H1 (cell line): ENCODE measurements at regions not wholly inside any gene's neighbourhood (a gene's known extent, or its start where the extent isn't known, plus 50 kb on each side); places are given as distances from the start of the nearest gene placed in this dataset.

Experiments
- CTCF ChIA-PET: fragments of 300-600 bp; sonication (Branson Sonifier 250); formaldehyde crosslinking; loops from one replicate; lab custom pipeline; 2021; ENCODE audit not compliant: partially characterized antibody; lab: Charles Lee
- POLR2A ChIA-PET: fragments of 300-600 bp; sonication (Branson Sonifier 250); formaldehyde crosslinking; loops from one replicate; lab custom pipeline; 2021; ENCODE audit warnings: inconsistent platforms; ENCODE audit not compliant: partially characterized antibody; lab: Charles Lee
- DNase-seq, 2 experiments: peaks; one replicate each; pipeline versions ENCODE4 v3.0.0 to v3.0.0-alpha.2; 2010 to 2022; ENCODE audit warnings: low spot score in 2 of 2, low read depth in 1 of 2, mixed read lengths in 1 of 2
- FAIRE-seq: peaks from 2 replicates; lab custom pipeline; 2011; peaks lifted over from hg19 to GRCh38; lab: Jason Lieb, UNC
- H2AFZ ChIP-seq: 2 replicates; pipeline ENCODE4 v1.8.1; 2012; ENCODE audit warnings: low read length, inconsistent platforms
- H2AK5ac ChIP-seq: 2 replicates; pipeline ENCODE4 v1.6.1; 2013; ENCODE audit warnings: low read depth, low read length
- H2BK120ac ChIP-seq: replicated peaks from 2 replicates; pipeline ENCODE3; 2013; ENCODE audit warnings: low read depth, low read length, inconsistent platforms
- H2BK12ac ChIP-seq: 2 replicates; pipeline ENCODE4 v1.6.1; 2013; ENCODE audit warnings: low read depth, low read length
- H2BK15ac ChIP-seq: 2 replicates; pipeline ENCODE4 v1.6.1; 2013; ENCODE audit warnings: low read length
- H2BK20ac ChIP-seq: 2 replicates; pipeline ENCODE4 v1.6.1; 2013; ENCODE audit warnings: low read length
- H2BK5ac ChIP-seq: 2 replicates; pipeline ENCODE4 v1.6.1; 2013; ENCODE audit warnings: low read depth, low read length
- H3K14ac ChIP-seq: 2 replicates; pipeline ENCODE4 v1.6.1; 2013; ENCODE audit warnings: inconsistent platforms; ENCODE audit not compliant: insufficient read length
- H3K18ac ChIP-seq: 2 replicates; pipeline ENCODE4 v1.6.1; 2013; ENCODE audit warnings: low read length; ENCODE audit errors: extremely low read depth
- H3K23ac ChIP-seq: 2 replicates; pipeline ENCODE4 v1.6.1; 2013; ENCODE audit warnings: inconsistent platforms; ENCODE audit not compliant: insufficient read length
- H3K23me2 ChIP-seq: 2 replicates; pipeline ENCODE4 v1.6.1; 2013; ENCODE audit warnings: low read depth, low read length
- H3K27ac ChIP-seq: 2 replicates; pipeline ENCODE4 v1.6.1; 2011; ENCODE audit warnings: low read depth, low read length, inconsistent platforms
- H3K27me3 ChIP-seq, 4 experiments: replicated peaks in 1 of 4; 1 replicate in 1 of 4; 2 replicates in 3 of 4; pipeline versions ENCODE4 v1.6.1 to v1.8.1; 2011 to 2013; ENCODE audit warnings: low read length in 3 of 4, mild to moderate bottlenecking in 3 of 4, inconsistent platforms in 2 of 4, mixed read lengths in 2 of 4, moderate library complexity in 1 of 4; ENCODE audit not compliant: control insufficient read depth in 3 of 4, insufficient read depth in 3 of 4; ENCODE audit errors: extremely low read depth in 1 of 4
- H3K36me3 ChIP-seq, 4 experiments: 2 replicates each; pipeline versions ENCODE4 v1.6.1 to v1.8.1; 2011 to 2013; ENCODE audit warnings: mild to moderate bottlenecking in 4 of 4, low read length in 3 of 4, moderate library complexity in 2 of 4, control low read depth in 1 of 4, inconsistent platforms in 1 of 4; ENCODE audit not compliant: insufficient read depth in 4 of 4, control insufficient read depth in 2 of 4
- H3K4ac ChIP-seq: replicated peaks from 2 replicates; pipeline ENCODE3; 2013; ENCODE audit warnings: low read length, low read depth, mixed read lengths, inconsistent platforms; ENCODE audit not compliant: insufficient read length
- H3K4me1 ChIP-seq, 4 experiments: replicated peaks in 1 of 4; 1 replicate in 1 of 4; 2 replicates in 3 of 4; pipeline versions ENCODE4 v1.6.1 to v1.8.1; 2011 to 2013; ENCODE audit warnings: low read length in 3 of 4, inconsistent platforms in 2 of 4, mixed read lengths in 1 of 4; ENCODE audit not compliant: insufficient read depth in 4 of 4, control insufficient read depth in 3 of 4
- H3K4me2 ChIP-seq, 2 experiments: 2 replicates each; pipeline versions ENCODE4 v1.6.1 to v1.8.1; 2011 to 2013; ENCODE audit warnings: low read depth in 2 of 2, low read length in 2 of 2, control low read depth in 1 of 2, inconsistent platforms in 1 of 2, mild to moderate bottlenecking in 1 of 2; ENCODE audit not compliant: insufficient read depth in 1 of 2
- H3K4me3 ChIP-seq, 4 experiments: fragments of 200-600, 300-600 bp in 1 of 4; sonication (generic), shearing (Covaris generic), sonication (Bioruptor Twin) in 1 of 4; 2 replicates each; pipeline versions ENCODE4 v1.5.1 to v1.8.1; 2011 to 2016; ENCODE audit warnings: low read length in 4 of 4, low read depth in 3 of 4, control low read depth in 2 of 4, inconsistent platforms in 2 of 4, mild to moderate bottlenecking in 2 of 4, mixed read lengths in 1 of 4, moderate library complexity in 1 of 4; ENCODE audit not compliant: insufficient read depth in 2 of 4; ENCODE audit errors: extremely low read depth in 1 of 4
- H3K56ac ChIP-seq: replicated peaks from 2 replicates; pipeline ENCODE3; 2013; ENCODE audit warnings: low read depth, mild to moderate bottlenecking, mixed read lengths, low read length, inconsistent platforms; ENCODE audit not compliant: insufficient read length
- H3K79me1 ChIP-seq: 2 replicates; pipeline ENCODE4 v1.6.1; 2013; ENCODE audit warnings: low read depth, low read length, control low read depth
- H3K79me2 ChIP-seq, 2 experiments: 2 replicates each; pipeline versions ENCODE4 v1.6.1 to v1.8.1; 2012 to 2013; ENCODE audit warnings: low read length in 2 of 2, mild to moderate bottlenecking in 2 of 2, inconsistent platforms in 1 of 2; ENCODE audit not compliant: insufficient read depth in 2 of 2, control insufficient read depth in 1 of 2
- H3K9ac ChIP-seq, 4 experiments: replicated peaks in 1 of 4; 1 replicate in 1 of 4; 2 replicates in 3 of 4; pipeline versions ENCODE4 v1.6.1 to v1.8.1; 2011 to 2013; ENCODE audit warnings: low read depth in 3 of 4, low read length in 3 of 4, control low read depth in 2 of 4, mild to moderate bottlenecking in 2 of 4, moderate library complexity in 2 of 4, inconsistent platforms in 1 of 4; ENCODE audit errors: extremely low read depth in 1 of 4
- H3K9me3 ChIP-seq, 2 experiments: 2 replicates each; pipeline versions ENCODE4 v1.6.1 to v1.8.1; 2012 to 2013; ENCODE audit warnings: mild to moderate bottlenecking in 2 of 2, moderate library complexity in 2 of 2, control low read depth in 1 of 2, inconsistent platforms in 1 of 2, low read depth in 1 of 2, low read length in 1 of 2, mixed read lengths in 1 of 2; ENCODE audit not compliant: insufficient read depth in 2 of 2
- H4K20me1 ChIP-seq, 2 experiments: replicated peaks in 1 of 2; 2 replicates each; pipeline versions ENCODE3 to v1.8.1; 2011 to 2013; ENCODE audit warnings: inconsistent platforms in 2 of 2, low read length in 2 of 2, mild to moderate bottlenecking in 1 of 2; ENCODE audit not compliant: insufficient read depth in 2 of 2, control insufficient read depth in 1 of 2
- H4K5ac ChIP-seq: 2 replicates; pipeline ENCODE4 v1.6.1; 2013; ENCODE audit warnings: low read length, low read depth, mixed read lengths, inconsistent platforms; ENCODE audit not compliant: insufficient read length
- H4K8ac ChIP-seq: 2 replicates; pipeline ENCODE4 v1.8.0; 2013; ENCODE audit warnings: mild to moderate bottlenecking, moderate library complexity, low read length, inconsistent platforms; ENCODE audit not compliant: insufficient read depth; ENCODE audit errors: extremely low read depth
- H4K91ac ChIP-seq: replicated peaks from 2 replicates; pipeline ENCODE3; 2013; ENCODE audit warnings: low read length, mixed read lengths, inconsistent platforms; ENCODE audit not compliant: insufficient read length
- EZH2 ChIP-seq: fragments of 200-600 bp; sonication (generic); IDR thresholded peaks from 2 replicates; pipeline ENCODE4 v1.7.1; 2012; ENCODE audit warnings: low read depth, mild to moderate bottlenecking, moderate library complexity, low read length, inconsistent platforms; ENCODE audit not compliant: severe bottlenecking
- NRF1 ChIP-seq: IDR thresholded peaks from 2 replicates; pipeline ENCODE4 v1.6.1; 2011; ENCODE audit warnings: mild to moderate bottlenecking, low read depth, low read length, improper control_type of control experiment
- POU5F1 ChIP-seq: IDR thresholded peaks from 2 replicates; pipeline ENCODE4 v1.6.1; 2011; ENCODE audit warnings: low read depth, mild to moderate bottlenecking, low read length, moderate library complexity
- SIX5 ChIP-seq: IDR thresholded peaks from 2 replicates; pipeline ENCODE4 v1.6.1; 2011; ENCODE audit warnings: mild to moderate bottlenecking, low read depth, low read length
- SUZ12 ChIP-seq: fragments of 200-600 bp; sonication (generic); IDR thresholded peaks from 2 replicates; pipeline ENCODE4 v1.6.1; 2012; ENCODE audit warnings: mild to moderate bottlenecking, inconsistent platforms, low read length, moderate library complexity, mixed read lengths

DNA sequence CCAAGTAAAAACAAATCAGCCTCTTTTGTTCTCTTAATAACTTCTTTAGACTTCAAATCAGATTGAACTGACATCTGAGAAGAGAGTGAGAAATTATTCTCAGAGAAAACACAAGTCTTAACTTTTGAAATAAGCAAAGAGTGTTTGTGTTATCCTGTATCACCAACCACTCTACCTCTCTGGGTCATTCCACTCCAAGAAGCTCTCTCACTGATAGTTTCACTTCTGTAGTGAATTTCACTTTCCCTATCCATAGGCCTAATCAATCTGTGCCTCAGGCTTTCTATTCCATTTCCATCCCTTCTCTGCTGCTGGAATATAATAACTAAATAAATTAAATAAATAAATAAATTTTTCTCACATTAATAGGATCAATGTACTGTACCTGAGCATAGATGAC is 235.0 kb downstream of the HTR1B start:
- no peaks in the 10 kb centered on the region for H3K36me3 ChIP-seq
- ChIA-PET CTCF (interaction anchor here (1.1 kb wide), 1 partner anchor 238 kb away, joined by 3 read pairs; no protein-coding TSS in a partner anchor), POLR2A (no interaction called here)
- H4K5ac ChIP-seq: no peak overlapping the region
- no peaks in the 10 kb centered on the region for H3K27me3 ChIP-seq
- H2AK5ac ChIP-seq: no peak overlapping the region
- no peak overlapping the region for H3K14ac ChIP-seq
- H3K79me1 ChIP-seq: no peaks in the 10 kb centered on the region
- no peak overlapping the region for H2BK20ac ChIP-seq
- no peak overlapping the region for H3K18ac ChIP-seq
- no peak overlapping the region for H2AFZ ChIP-seq
- H4K8ac ChIP-seq: no peak overlapping the region
- no peak overlapping the region for H3K4me2 ChIP-seq
- no peak overlapping the region for H3K23ac ChIP-seq
- H3K79me2 ChIP-seq: no peaks in the 10 kb centered on the region
- H3K4me3 ChIP-seq: no peak overlapping the region
- H2BK120ac ChIP-seq: no peak overlapping the region
- H3K56ac ChIP-seq: no peak overlapping the region
- no peak overlapping the region for H3K9ac ChIP-seq
- no peak overlapping the region for H4K91ac ChIP-seq
- no peaks in the 10 kb centered on the region for H4K20me1 ChIP-seq
- H3K27ac ChIP-seq: no peak overlapping the region
- no peak for FAIRE-seq
- H2BK12ac ChIP-seq: no peak overlapping the region
- no peak for TF ChIP-seq SUZ12
- TF ChIP-seq POU5F1: no peak
- no peak for TF ChIP-seq NRF1
- no peak for TF ChIP-seq EZH2
- TF ChIP-seq SIX5: no peak
- no peak for DNase-seq
- H3K4me1 ChIP-seq: peaks cover 0 to 4% (median 0%) of the 10 kb centered on the region in 4 experiments; a peak in 1 of 7 replicates
- H3K9me3 ChIP-seq: 0 out of 4 replicates have a peak, but pooled peaks cover under 1 to 2% of the 10 kb centered on the region in 2 experiments
- H3K23me2 ChIP-seq: no peaks in the 10 kb centered on the region
- H2BK5ac ChIP-seq: no peak overlapping the region
- H2BK15ac ChIP-seq: no peak overlapping the region
- no peak overlapping the region for H3K4ac ChIP-seq
